HUES64 (cell line): ENCODE measurements at regions not wholly inside any gene's neighbourhood (a gene's known extent, or its start where the extent isn't known, plus 50 kb on each side); places are given as distances from the start of the nearest gene placed in this dataset.

Experiments used
- H3K27ac ChIP-seq: 2 replicates; pipeline ENCODE4 v1.7.0; 2013; ENCODE audit warnings: low read depth, low read length, inconsistent platforms
- H3K27me3 ChIP-seq: 2 replicates; pipeline ENCODE4 v1.6.1; 2013; ENCODE audit warnings: mild to moderate bottlenecking, low read length; ENCODE audit not compliant: insufficient read depth
- H3K36me3 ChIP-seq: 2 replicates; pipeline ENCODE4 v1.6.1; 2013; ENCODE audit warnings: mild to moderate bottlenecking, low read length; ENCODE audit not compliant: insufficient read depth
- H3K4me1 ChIP-seq: 2 replicates; pipeline ENCODE4 v1.6.1; 2013; ENCODE audit warnings: mild to moderate bottlenecking, low read length, moderate library complexity; ENCODE audit not compliant: insufficient read depth
- H3K4me3 ChIP-seq: 2 replicates; pipeline ENCODE4 v1.5.1; 2013; ENCODE audit warnings: mild to moderate bottlenecking, low read length, moderate library complexity
- H3K9ac ChIP-seq: 2 replicates; pipeline ENCODE4 v1.6.1; 2013; ENCODE audit warnings: mild to moderate bottlenecking, low read depth, low read length
- H3K9me3 ChIP-seq: 2 replicates; pipeline ENCODE4 v1.6.1; 2013; ENCODE audit warnings: low read depth, low read length; ENCODE audit not compliant: insufficient read depth
- WGBS: fragments of 150-250, 120-280 bp; methylation state at CpG from one replicate; pipeline ENCODE4 v1.1.7; 2013; ENCODE audit warnings: missing lambda C conversion rate; 5-methylcytosine and 5-hydroxymethylcytosine counted together

GRCh38 chr1:228987736-228988506 lies 252.6 kb downstream of the RHOU start:
- 77% methylated on average over 12 of the region's 14 CpGs for WGBS
- Histone ChIP-seq H3K4me1 (peaks cover 23% of the 10 kb centered on the region; the same call in 1 of the 2 replicates), H3K4me3 (no peak overlapping the region), H3K9ac (0 out of 2 replicates have a peak overlapping the region, but pooled peaks have one; percentile 5), H3K27ac (no peak overlapping the region), H3K36me3 (no peaks in the 10 kb centered on the region), H3K27me3 (no peaks in the 10 kb centered on the region), H3K9me3 (no peaks in the 10 kb centered on the region)

GRCh38 chr1:228988664-228989063 lies 253.4 kb downstream of the RHOU start:
- 87% methylated on average over 6 of the region's 6 CpGs for WGBS
- no peak overlapping the region for H3K27ac ChIP-seq

GRCh38 chr1:228989176-228989575 lies 253.9 kb downstream of the RHOU start:
- no peak overlapping the region for H3K4me3 ChIP-seq
- H3K9me3 ChIP-seq, result no peaks in the 10 kb centered on the region
- no peaks in the 10 kb centered on the region for H3K27me3 ChIP-seq
- H3K9ac ChIP-seq, result no peak overlapping the region
- H3K4me1 ChIP-seq, result peaks cover 23% of the 10 kb centered on the region; the same call in 1 of the 2 replicates
- no peak overlapping the region for H3K27ac ChIP-seq
- 83% methylated on average over 9 of the region's 9 CpGs for WGBS
- no peaks in the 10 kb centered on the region for H3K36me3 ChIP-seq

More at GRCh38 chr1:228988664-228989063, 253.4 kb downstream of the RHOU start:
- no peak overlapping the region for H3K9ac ChIP-seq
- H3K9me3 ChIP-seq, result no peaks in the 10 kb centered on the region
- no peaks in the 10 kb centered on the region for H3K36me3 ChIP-seq
- peaks cover 23% of the 10 kb centered on the region; the same call in 1 of the 2 replicates for H3K4me1 ChIP-seq
- no peak overlapping the region for H3K4me3 ChIP-seq
- H3K27me3 ChIP-seq, result no peaks in the 10 kb centered on the region

GRCh38 chr1:228989676-228989991 lies 254.4 kb downstream of the RHOU start:
- Histone ChIP-seq H3K27me3 (no peaks in the 10 kb centered on the region), H3K4me1 (peaks cover 23% of the 10 kb centered on the region; the same call in 1 of the 2 replicates), H3K36me3 (no peaks in the 10 kb centered on the region), H3K27ac (no peak overlapping the region), H3K9ac (no peak overlapping the region), H3K4me3 (no peak overlapping the region), H3K9me3 (no peaks in the 10 kb centered on the region)
- WGBS, result 95% methylated on average over 5 of the region's 5 CpGs

GRCh38 chr1:228989992-228990827 lies 254.9 kb downstream of the RHOU start:
- Histone ChIP-seq H3K27ac (no peak overlapping the region), H3K4me3 (no peak overlapping the region), H3K36me3 (no peaks in the 10 kb centered on the region), H3K9ac (no peak overlapping the region), H3K9me3 (no peaks in the 10 kb centered on the region), H3K4me1 (peaks cover 23% of the 10 kb centered on the region; the same call in 1 of the 2 replicates), H3K27me3 (no peaks in the 10 kb centered on the region)
- 88% methylated on average over 12 of the region's 12 CpGs for WGBS

GRCh38 chr1:228990906-228991569 lies 255.8 kb downstream of the RHOU start:
- Histone ChIP-seq H3K36me3 (no peaks in the 10 kb centered on the region), H3K4me3 (no peak overlapping the region), H3K27ac (no peak overlapping the region), H3K9me3 (no peaks in the 10 kb centered on the region), H3K4me1 (peaks cover 23% of the 10 kb centered on the region; the same call in 1 of the 2 replicates), H3K27me3 (no peaks in the 10 kb centered on the region), H3K9ac (no peak overlapping the region)
- WGBS, result 95% methylated on average over 13 of the region's 13 CpGs

- 92% methylated on average over 2 of the region's 2 CpGs for WGBS
- Histone ChIP-seq H3K4me3 (no peak overlapping the region), H3K27me3 (no peaks in the 10 kb centered on the region)
Observed at GRCh38 chr1:228992044-228992443, 256.8 kb downstream of the RHOU start.

GRCh38 chr1:228992907-228993535 lies 257.7 kb downstream of the RHOU start:
- Histone ChIP-seq H3K4me1 (peaks cover 19% of the 10 kb centered on the region; the same call in 1 of the 2 replicates), H3K36me3 (no peaks in the 10 kb centered on the region), H3K9ac (no peak overlapping the region), H3K9me3 (no peaks in the 10 kb centered on the region), H3K27ac (no peak overlapping the region), H3K27me3 (no peaks in the 10 kb centered on the region), H3K4me3 (no peak overlapping the region)
- 93% methylated on average over 8 of the region's 8 CpGs for WGBS

More at GRCh38 chr1:228992044-228992443, 256.8 kb downstream of the RHOU start:
- no peak overlapping the region for H3K9ac ChIP-seq
- no peaks in the 10 kb centered on the region for H3K9me3 ChIP-seq
- H3K27ac ChIP-seq, result no peak overlapping the region
- H3K36me3 ChIP-seq, result no peaks in the 10 kb centered on the region
- H3K4me1 ChIP-seq, result peaks cover 22% of the 10 kb centered on the region; the same call in 1 of the 2 replicates

- Histone ChIP-seq H3K27me3 (no peaks in the 10 kb centered on the region), H3K27ac (no peak overlapping the region), H3K4me3 (no peak overlapping the region), H3K9me3 (no peaks in the 10 kb centered on the region), H3K4me1 (peaks cover 14% of the 10 kb centered on the region; the same call in 1 of the 2 replicates), H3K36me3 (no peaks in the 10 kb centered on the region), H3K9ac (no peak overlapping the region)
- 100% methylated on average over 1 of the region's 2 CpGs for WGBS
Observed at GRCh38 chr1:228994676-228995594, 259.7 kb downstream of the RHOU start.

GRCh38 chr1:228996281-228996680 lies 261.0 kb downstream of the RHOU start:
- no peaks in the 10 kb centered on the region for H3K27me3 ChIP-seq
- H3K4me1 ChIP-seq, result peaks cover 14% of the 10 kb centered on the region; the same call in 1 of the 2 replicates
- no peak overlapping the region for H3K4me3 ChIP-seq
- no peak overlapping the region for H3K27ac ChIP-seq
- no peaks in the 10 kb centered on the region for H3K36me3 ChIP-seq
- no peaks in the 10 kb centered on the region for H3K9me3 ChIP-seq
- H3K9ac ChIP-seq, result no peak overlapping the region
- 94% methylated on average over 6 of the region's 6 CpGs for WGBS
